GM18520 (cell line): ENCODE measurements at regions not wholly inside any gene's neighbourhood (a gene's known extent, or its start where the extent isn't known, plus 50 kb on each side); places are given as distances from the start of the nearest gene placed in this dataset.
A peak's percentile ranks its signal among the peaks of the same experiment; 100 is the strongest.

ENCODE experiments used
- ATAC-seq: cut with Tn5 transposase; IDR thresholded peaks from one replicate; pipeline ENCODE4 v1.9.1; 2021; ENCODE audit not compliant: unreplicated experiment

GRCh38 chr2:16282511-16282910 lies 342.2 kb downstream of the MYCN start:
- no peak for ATAC-seq

- peak; percentile 63 for ATAC-seq
Observed at GRCh38 chr2:16281451-16282335, 341.3 kb downstream of the MYCN start.

DNA sequence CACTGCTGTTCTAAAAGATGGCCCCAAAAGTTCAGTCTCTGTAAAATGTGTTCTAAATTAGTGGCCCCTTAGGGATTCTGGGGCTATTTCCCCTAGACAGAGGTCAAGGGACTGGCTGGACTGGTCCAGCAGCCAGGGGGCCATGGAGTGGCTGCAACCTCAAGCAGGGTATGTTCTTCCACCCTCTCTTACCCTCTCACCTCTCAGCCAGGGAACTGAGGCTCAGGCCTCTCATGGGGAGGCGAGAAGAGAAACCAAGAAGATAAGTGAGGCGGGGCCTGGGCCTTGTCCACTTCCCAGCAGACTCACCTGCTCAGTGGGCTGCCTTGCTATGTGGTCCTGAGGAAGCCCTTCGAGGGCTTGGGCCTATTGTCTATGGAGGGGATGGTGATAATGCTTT lies 339.7 kb downstream of the MYCN start:
- no peak for ATAC-seq

GRCh38 chr2:16279641-16280040 lies 339.3 kb downstream of the MYCN start:
- no peak for ATAC-seq

- no peak for ATAC-seq
Observed at GRCh38 chr2:16279201-16279570, 338.8 kb downstream of the MYCN start.

- ATAC-seq = no peak
Observed at GRCh38 chr2:16278421-16279200, 338.3 kb downstream of the MYCN start.

DNA sequence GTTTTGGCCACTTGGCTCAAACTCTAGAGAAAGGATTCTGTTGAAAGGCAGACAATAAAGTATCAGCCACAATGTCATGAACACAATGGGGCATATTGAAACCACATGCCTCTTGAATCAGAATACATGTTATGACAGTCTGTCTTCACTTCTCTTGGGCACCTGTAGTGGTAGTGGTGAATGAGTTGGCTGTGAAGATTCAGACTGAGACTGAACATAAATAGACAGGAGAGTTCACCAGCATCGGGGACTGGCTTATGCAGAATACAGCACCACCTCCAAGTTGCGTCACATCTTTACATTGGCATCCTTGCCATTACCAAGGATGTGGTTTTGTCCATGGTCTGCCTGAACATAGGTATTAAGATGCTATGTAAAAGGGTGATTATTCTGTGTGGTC lies 336.8 kb downstream of the MYCN start:
- no peak for ATAC-seq

- no peak for ATAC-seq
Observed at GRCh38 chr2:16275661-16276060, 335.3 kb downstream of the MYCN start.

GRCh38 chr2:16275131-16275530 lies 334.8 kb downstream of the MYCN start:
- ATAC-seq = no peak

DNA sequence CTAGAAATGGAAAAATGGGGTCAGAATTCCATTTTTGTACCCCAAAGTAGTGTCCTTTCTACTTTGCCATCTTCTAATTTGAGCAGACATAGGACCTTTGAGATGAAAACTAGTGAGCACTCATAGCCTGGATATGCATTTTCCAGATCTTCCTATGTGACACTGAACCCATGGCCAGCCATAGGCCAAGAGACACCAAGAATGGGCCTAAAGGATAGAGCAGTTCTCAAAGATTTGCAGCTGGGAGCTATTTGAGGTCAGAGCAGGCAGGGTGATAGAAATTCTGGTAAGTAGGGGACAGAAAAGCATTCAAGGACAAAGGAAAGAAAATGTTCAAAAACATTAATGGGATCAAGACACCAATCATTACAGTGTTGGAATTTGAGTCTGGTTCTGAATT lies 332.8 kb downstream of the MYCN start:
- ATAC-seq = no peak

DNA sequence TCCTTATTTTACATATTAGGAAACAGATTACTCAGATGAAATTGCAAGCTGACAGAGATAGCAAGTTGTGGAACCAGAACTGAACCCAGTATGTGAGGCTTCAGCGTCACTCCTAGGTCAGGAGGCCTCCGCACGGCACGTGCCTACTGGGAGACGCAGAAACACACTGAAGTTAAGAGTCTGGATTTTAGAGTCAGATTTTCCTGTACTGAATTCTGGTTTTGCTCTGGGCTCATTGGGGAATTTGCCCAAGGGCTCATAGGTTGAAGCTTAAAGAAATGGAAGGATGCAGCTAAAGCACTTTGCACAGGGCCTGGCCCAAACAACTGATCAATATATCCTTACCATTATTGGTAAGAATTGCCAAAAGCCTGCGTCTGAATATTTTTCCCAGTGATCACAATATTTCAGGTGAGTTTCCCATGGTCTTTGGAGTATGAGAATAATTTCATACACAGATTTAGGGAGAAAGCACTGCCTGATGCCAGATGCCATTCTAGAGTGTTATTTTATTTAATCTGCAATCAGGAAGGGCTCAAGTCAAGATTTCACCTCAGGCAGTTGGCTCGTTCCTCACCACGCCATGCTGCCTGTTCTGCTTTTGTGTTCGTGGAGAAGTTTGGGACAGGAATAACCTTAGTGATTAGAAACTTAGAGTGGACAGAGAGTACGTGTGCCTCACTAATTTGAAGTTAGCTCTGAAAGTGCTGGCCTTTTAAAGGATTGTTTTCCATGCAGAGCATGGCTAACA lies 331.9 kb downstream of the MYCN start:
- ATAC-seq = no peak

GRCh38 chr2:16271231-16271896 lies 331.0 kb downstream of the MYCN start:
- ATAC-seq = no peak

DNA sequence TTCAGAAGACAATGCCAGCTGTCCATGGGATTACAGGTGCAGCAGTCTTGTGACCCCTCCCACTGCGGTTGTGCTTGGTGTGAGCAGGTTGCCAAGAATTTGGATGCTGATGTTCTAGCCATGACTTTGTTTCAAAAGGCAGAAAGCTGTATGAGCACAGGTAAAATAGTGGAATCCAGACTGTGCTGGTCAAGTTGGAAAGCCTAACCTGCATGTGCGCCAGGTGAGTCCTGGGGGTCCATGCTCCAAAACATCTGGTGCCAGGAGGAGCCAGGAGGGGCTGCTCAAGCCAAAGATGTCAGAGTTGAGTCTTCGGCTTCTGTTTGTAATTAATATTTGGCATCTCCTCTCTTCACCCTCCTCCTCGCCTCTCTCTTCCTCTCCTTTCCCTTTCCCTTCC lies 330.1 kb downstream of the MYCN start:
- no peak for ATAC-seq

DNA sequence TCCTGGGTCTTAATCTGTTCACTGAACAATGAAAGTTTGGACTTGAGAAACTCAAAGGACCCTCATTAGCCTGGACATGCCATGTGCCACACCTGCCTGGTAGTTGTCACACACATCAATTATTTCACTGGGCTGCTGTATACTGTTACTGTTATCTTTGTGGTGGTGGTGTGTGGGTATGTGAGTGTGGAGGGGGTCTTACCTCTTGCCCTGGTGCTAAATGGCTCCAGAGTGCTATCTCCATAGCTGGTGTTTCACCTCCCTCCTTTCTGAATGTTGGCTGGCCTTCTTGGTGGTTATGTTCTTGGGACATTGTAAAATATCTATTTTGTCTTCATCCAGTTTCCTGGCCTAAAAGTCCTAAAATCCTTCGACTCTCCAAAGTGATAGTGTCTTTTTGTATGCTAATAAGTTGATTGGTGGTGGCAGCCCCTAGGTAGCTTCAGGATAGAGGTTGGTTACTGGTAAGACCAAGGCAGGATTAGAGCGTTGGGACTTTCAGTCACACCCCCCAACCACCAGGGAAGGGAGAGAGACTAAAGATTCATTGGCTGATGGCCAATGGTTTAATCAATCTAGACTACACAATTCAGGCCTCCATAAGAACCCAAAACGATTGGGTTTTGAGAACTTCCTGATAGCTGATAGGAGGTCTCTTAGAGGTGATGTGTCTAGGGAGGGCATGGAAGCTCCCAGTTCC lies 328.1 kb downstream of the MYCN start:
- no peak for ATAC-seq

DNA sequence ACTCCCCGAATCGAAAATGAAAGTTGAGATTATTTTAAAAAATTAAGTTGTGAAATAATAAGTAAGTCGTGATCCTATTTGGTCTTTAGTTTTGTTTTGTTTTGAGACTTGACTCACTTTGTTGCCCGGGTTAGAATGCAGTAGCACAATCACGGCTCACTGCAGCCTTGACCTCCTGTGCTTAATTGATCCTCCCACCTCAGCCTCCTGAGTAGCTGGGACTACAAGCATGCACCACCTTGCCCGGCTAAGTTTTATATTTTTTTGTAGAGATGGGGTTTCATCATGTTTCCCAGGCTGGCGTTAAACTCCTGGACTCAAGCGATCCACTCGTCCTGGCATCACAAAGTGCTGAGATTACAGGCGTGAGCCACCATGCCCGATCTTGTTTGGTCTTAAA lies 326.2 kb downstream of the MYCN start:
- no peak for ATAC-seq

DNA sequence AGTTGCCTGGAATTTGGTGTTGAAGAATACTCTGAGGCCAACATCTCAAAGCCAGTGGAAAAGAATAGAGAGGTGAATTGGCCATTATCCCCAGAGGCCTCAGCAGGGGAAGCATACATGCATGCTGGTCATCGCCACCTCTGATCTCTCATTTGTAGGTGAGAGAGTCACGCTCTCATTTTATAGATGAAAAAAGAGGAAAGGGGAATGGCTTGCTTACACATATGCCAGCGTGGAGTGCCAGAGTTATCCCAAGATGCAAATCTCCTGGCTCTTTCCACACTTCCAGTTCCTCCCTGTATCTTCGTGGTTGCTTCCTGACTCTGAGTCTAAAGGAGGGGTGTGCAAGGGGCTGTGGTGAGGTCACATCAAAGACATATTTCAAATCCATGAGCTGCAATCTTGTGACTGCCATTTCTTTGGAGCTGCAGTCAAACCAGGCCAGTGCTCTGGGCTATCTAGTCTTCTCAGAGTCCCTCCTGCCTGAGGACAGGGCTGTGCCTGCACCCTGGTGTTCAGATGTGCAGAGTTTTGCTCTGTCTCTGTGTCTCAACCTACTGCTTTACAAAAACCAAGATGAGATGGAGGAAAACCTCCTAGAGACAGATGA lies 324.7 kb downstream of the MYCN start:
- ATAC-seq = no peak

DNA sequence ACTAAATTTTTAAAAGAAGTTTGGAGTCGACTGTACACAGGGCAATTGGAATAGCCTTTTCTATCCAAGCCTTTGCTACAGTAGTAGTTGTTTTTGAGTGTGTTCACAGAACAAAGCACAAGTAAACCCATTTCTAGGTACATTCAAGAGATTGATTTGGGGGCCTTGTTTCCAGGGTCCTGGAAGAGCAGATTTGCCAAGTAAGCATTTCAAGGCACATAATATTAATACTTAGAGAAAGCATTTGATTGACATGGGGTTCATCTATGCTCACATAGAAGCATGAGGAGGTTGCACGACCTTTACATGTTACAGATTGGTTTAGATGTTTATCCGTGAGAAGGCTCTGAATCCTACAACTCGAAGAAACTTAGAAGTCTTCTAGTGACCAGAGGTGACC lies 324.1 kb downstream of the MYCN start:
- ATAC-seq = no peak

DNA sequence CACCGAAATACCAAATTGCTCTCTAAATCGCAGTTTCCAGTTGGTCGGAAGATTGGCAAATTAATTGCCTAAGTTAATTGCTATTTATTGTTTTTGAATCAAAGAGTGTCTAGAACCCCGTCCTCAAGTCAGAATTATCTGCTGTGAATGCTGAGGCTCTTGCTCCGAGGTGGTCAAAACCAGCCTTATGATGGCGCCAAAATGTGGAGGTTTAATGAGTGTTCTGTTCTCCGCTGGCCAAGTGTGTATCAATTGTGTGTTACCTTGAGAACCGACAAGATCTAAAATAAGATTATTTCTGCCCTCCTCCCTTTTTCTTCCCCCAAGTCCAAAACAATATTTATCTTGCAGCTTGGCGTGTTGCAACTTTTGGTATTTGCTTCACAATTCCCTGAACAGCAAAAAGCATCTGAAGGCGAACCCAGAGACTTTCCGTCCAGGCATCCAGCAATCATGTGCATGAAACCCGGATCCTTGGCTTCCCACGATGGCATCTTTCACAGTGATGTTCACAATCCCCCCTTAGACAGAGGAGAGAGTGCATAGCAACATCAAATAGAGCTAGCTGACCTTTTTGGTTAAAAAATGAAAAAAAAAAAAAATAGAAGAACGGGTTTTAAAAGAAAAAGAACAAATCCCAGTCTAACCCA lies 323.0 kb downstream of the MYCN start:
- ATAC-seq = no peak

DNA sequence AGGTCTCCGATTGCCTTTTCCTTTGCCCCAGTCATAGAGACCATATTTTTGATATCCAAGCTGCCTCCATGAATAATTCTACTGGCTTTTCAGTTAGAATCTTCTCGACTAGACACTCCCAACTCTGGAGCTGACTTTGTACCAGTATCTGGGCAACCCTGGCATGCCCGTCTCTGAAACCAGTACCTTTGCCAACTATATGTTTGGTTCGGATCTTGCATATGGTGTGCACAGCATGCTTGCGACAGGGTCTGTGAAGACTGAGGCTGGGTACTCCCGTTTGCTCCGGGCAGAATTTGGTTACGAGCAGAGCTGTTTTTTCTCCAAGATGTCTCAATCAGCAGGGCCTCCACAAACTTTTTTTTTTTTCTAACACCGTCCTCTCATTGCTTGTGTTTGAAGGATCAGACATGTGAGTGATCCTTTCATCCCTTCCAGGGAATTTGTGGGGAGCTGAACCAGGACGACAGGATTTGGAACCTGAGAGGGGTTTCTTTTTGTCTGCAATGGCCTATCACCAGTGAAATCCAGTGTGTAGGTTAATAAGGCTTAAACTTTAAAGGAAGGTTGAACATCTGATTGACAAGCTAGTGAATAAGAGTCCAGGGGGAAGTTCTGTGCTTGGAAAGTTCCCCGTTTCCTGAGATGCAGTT lies 322.3 kb downstream of the MYCN start:
- ATAC-seq = no peak
